ENCODE measurements at regions not wholly inside any gene's neighbourhood (a gene's known extent, or its start where the extent isn't known, plus 50 kb on each side); places are given as distances from the start of the nearest gene placed in this dataset.

- no peak for TF ChIP-seq CTCF (IDR thresholded peaks at IDR 0.05; ENCODE audit: low read length)
- no peak for TF ChIP-seq EZH2 (optimal IDR thresholded peaks at IDR 0.05; ENCODE audit: low read depth, low read length)
- TF ChIP-seq EZH2phosphoT487 (IDR thresholded peaks at IDR 0.05; ENCODE audit: low read length) = no peak
These were observed 614.9 kb upstream of the TMPRSS15 start for GRCh38 chr21:19018529-19018928.

All from MM.1S (cell line).